DOHH2 (cell line): ENCODE measurements at regions not wholly inside any gene's neighbourhood (a gene's known extent, or its start where the extent isn't known, plus 50 kb on each side); places are given as distances from the start of the nearest gene placed in this dataset.

Experiments
- H3F3A ChIP-seq: fragments of 200-600 bp; sonication (generic), shearing (Covaris generic); 2 replicates; pipeline ENCODE4 v1.6.0; 2016; ENCODE audit warnings: antibody characterized with exemption, mild to moderate bottlenecking; ENCODE audit not compliant: control insufficient read depth, insufficient read depth
- H3K27ac ChIP-seq: fragments of 200-600 bp; sonication (generic); 2 replicates; pipeline ENCODE4 v1.5.1; 2014; ENCODE audit warnings: low read depth, mild to moderate bottlenecking, low read length, moderate library complexity
- H3K27me3 ChIP-seq: fragments of 200-600 bp; sonication (generic); 2 replicates; pipeline ENCODE4 v1.6.1; 2014; ENCODE audit warnings: mild to moderate bottlenecking, low read length, mixed read lengths; ENCODE audit not compliant: control insufficient read depth
- H3K36me3 ChIP-seq: fragments of 200-600 bp; sonication (generic); 2 replicates; pipeline ENCODE4 v1.6.1; 2014; ENCODE audit warnings: mild to moderate bottlenecking, low read length, moderate library complexity, mixed read lengths; ENCODE audit not compliant: control insufficient read depth
- H3K4me1 ChIP-seq: fragments of 200-600 bp; sonication (generic); 2 replicates; pipeline ENCODE4 v1.6.1; 2014; ENCODE audit warnings: mild to moderate bottlenecking, low read length, mixed read lengths; ENCODE audit not compliant: control insufficient read depth
- H3K4me2 ChIP-seq: fragments of 200-600 bp; sonication (generic); 2 replicates; pipeline ENCODE4 v1.6.0; 2014; ENCODE audit warnings: mild to moderate bottlenecking, low read length, moderate library complexity
- H3K4me3 ChIP-seq: fragments of 200-600 bp; sonication (generic); 2 replicates; pipeline ENCODE4 v1.5.1; 2014; ENCODE audit warnings: mild to moderate bottlenecking, low read length, mixed read lengths
- H3K79me2 ChIP-seq: fragments of 200-600 bp; sonication (generic); 2 replicates; pipeline ENCODE4 v1.6.1; 2014; ENCODE audit warnings: mild to moderate bottlenecking, low read length, mixed read lengths; ENCODE audit not compliant: control insufficient read depth
- H3K9me2 ChIP-seq: fragments of 200-600 bp; sonication (generic); replicated peaks from 2 replicates; pipeline ENCODE4 v1.6.1; 2014; ENCODE audit warnings: mild to moderate bottlenecking, low read length, mixed read lengths; ENCODE audit not compliant: control insufficient read depth
- H3K9me3 ChIP-seq: fragments of 200-600 bp; sonication (generic); 2 replicates; pipeline ENCODE4 v1.6.1; 2014; ENCODE audit warnings: antibody characterized with exemption, low read length, mixed read lengths; ENCODE audit not compliant: control insufficient read depth, insufficient read depth
- H4K20me1 ChIP-seq: fragments of 200-600 bp; sonication (generic); 2 replicates; pipeline ENCODE4 v1.6.0; 2014; ENCODE audit warnings: low read depth, mild to moderate bottlenecking, antibody characterized with exemption, low read length, moderate library complexity; ENCODE audit not compliant: control insufficient read depth, insufficient read depth
- CTCF ChIP-seq: fragments of 200-600 bp; sonication (generic); IDR thresholded peaks from one replicate; pipeline ENCODE4 v1.5.1; 2014; ENCODE audit warnings: antibody characterized with exemption, mild to moderate bottlenecking, low read depth, low read length; ENCODE audit not compliant: poor library complexity, severe bottlenecking
- EZH2phosphoT487 ChIP-seq: fragments of 200-600 bp; sonication (generic); IDR thresholded peaks from 2 replicates; pipeline ENCODE4 v1.6.1; 2017; ENCODE audit warnings: borderline replicate concordance, mild to moderate bottlenecking, antibody characterized with exemption, low read length, moderate library complexity, mixed read lengths

- H3K4me2 ChIP-seq = no peak overlapping the region
- H3K79me2 ChIP-seq = no peaks in the 10 kb centered on the region
- H3K27me3 ChIP-seq = 0 out of 2 replicates have a peak, but pooled peaks cover 2% of the 10 kb centered on the region
- H3K4me3 ChIP-seq = no peak overlapping the region
- H3K9me2 ChIP-seq = no peaks in the 10 kb centered on the region
- no peaks in the 10 kb centered on the region for H3K4me1 ChIP-seq
- H3K27ac ChIP-seq = no peak overlapping the region
- H3K9me3 ChIP-seq = no peaks in the 10 kb centered on the region
- no peaks in the 10 kb centered on the region for H3K36me3 ChIP-seq
- H4K20me1 ChIP-seq = no peaks in the 10 kb centered on the region
- no peaks in the 10 kb centered on the region for H3F3A ChIP-seq
- TF ChIP-seq CTCF (no peak), EZH2phosphoT487 (no peak)
These were observed 123.0 kb upstream of the CITED2 start for GRCh38 chr6:139497345-139497961.

GRCh38 chr6:139496654-139497344 lies 122.4 kb upstream of the CITED2 start:
- Histone ChIP-seq H3K4me2 (no peak overlapping the region), H3K4me3 (no peak overlapping the region)
- TF ChIP-seq EZH2phosphoT487 = no peak

GRCh38 chr6:139494376-139494990 lies 120.0 kb upstream of the CITED2 start:
- TF ChIP-seq EZH2phosphoT487 (no peak), CTCF (no peak)
- no peaks in the 10 kb centered on the region for H3F3A ChIP-seq

More at GRCh38 chr6:139496654-139497344, 122.4 kb upstream of the CITED2 start:
- H3K9me2 ChIP-seq = no peaks in the 10 kb centered on the region
- H3K4me1 ChIP-seq = no peaks in the 10 kb centered on the region
- H3K27me3 ChIP-seq = 0 out of 2 replicates have a peak, but pooled peaks cover 2% of the 10 kb centered on the region
- H3K9me3 ChIP-seq = no peaks in the 10 kb centered on the region
- no peaks in the 10 kb centered on the region for H3K79me2 ChIP-seq
- H4K20me1 ChIP-seq = no peaks in the 10 kb centered on the region
- no peaks in the 10 kb centered on the region for H3F3A ChIP-seq
- no peak overlapping the region for H3K27ac ChIP-seq
- no peaks in the 10 kb centered on the region for H3K36me3 ChIP-seq

More at GRCh38 chr6:139494376-139494990, 120.0 kb upstream of the CITED2 start:
- no peak overlapping the region for H3K27ac ChIP-seq
- H3K9me2 ChIP-seq = no peaks in the 10 kb centered on the region
- H3K4me2 ChIP-seq = no peak overlapping the region
- peaks cover 5% of the 10 kb centered on the region; the same call in 1 of the 2 replicates for H3K4me1 ChIP-seq
- no peaks in the 10 kb centered on the region for H3K9me3 ChIP-seq
- no peaks in the 10 kb centered on the region for H4K20me1 ChIP-seq
- H3K4me3 ChIP-seq = no peak overlapping the region
- H3K27me3 ChIP-seq = 0 out of 2 replicates have a peak, but pooled peaks cover 2% of the 10 kb centered on the region
- no peaks in the 10 kb centered on the region for H3K36me3 ChIP-seq
- no peaks in the 10 kb centered on the region for H3K79me2 ChIP-seq
